Panc1 (cell line): ENCODE measurements at regions not wholly inside any gene's neighbourhood (a gene's known extent, or its start where the extent isn't known, plus 50 kb on each side); places are given as distances from the start of the nearest gene placed in this dataset.

Experiments
- ATAC-seq: fragments of 200-7000 bp; cut with Tn5 transposase; 2 replicates; pipeline ENCODE4 v1.9.1; 2020; ENCODE audit warnings: mild to moderate bottlenecking, moderate library complexity
- BruUV-seq: library from RNA; stranded (reverse); fragments of 400-500 nt; replicated peaks from 2 replicates; lab custom pipeline; 2021; lab: Mats Ljungman, UMichigan
- CTCF ChIA-PET: fragments of 300-600 bp; sonication (Branson Sonifier 250); formaldehyde crosslinking; loops from one replicate; lab custom pipeline; 2022; ENCODE audit warnings: antibody characterized with exemption; lab: Charles Lee
- POLR2A ChIA-PET: fragments of 300-600 bp; sonication (Branson Sonifier 250); formaldehyde crosslinking; loops from one replicate; lab custom pipeline; 2022; ENCODE audit warnings: antibody characterized with exemption; lab: Charles Lee
- DNase-seq: peaks from one replicate; pipeline ENCODE4 v3.0.0-alpha.2; 2010; ENCODE audit warnings: low read depth, low spot score
- H3K27ac ChIP-seq: 2 replicates; pipeline ENCODE4 v1.5.1; 2011; ENCODE audit warnings: mild to moderate bottlenecking, low read length, inconsistent platforms
- H3K27me3 ChIP-seq: fragments of 200-500 bp; sonication (Bioruptor generic); 2 replicates; pipeline ENCODE4 v1.6.0; 2014; ENCODE audit warnings: low read length, inconsistent platforms; ENCODE audit not compliant: control insufficient read depth, insufficient read depth
- H3K36me3 ChIP-seq: fragments of 200-500 bp; sonication (Bioruptor generic); 2 replicates; pipeline ENCODE4 v1.5.1; 2014; ENCODE audit warnings: inconsistent platforms, mild to moderate bottlenecking, low read length, moderate library complexity; ENCODE audit not compliant: control insufficient read depth, insufficient read depth
- H3K4me1 ChIP-seq: 2 replicates; pipeline ENCODE4 v1.5.1; 2011; ENCODE audit warnings: inconsistent platforms, mild to moderate bottlenecking, low read length, moderate library complexity; ENCODE audit not compliant: control insufficient read depth, insufficient read depth
- H3K4me3 ChIP-seq, 2 experiments: 2 replicates each; pipeline ENCODE4 v1.5.1; 2011 to 2012; ENCODE audit warnings: low read depth in 2 of 2, low read length in 2 of 2, mild to moderate bottlenecking in 2 of 2, inconsistent platforms in 1 of 2, moderate library complexity in 1 of 2
- H3K9me3 ChIP-seq: fragments of 200-500 bp; sonication (Bioruptor generic); 2 replicates; pipeline ENCODE4 v1.5.1; 2014; ENCODE audit warnings: low read depth, mild to moderate bottlenecking, inconsistent platforms, low read length, moderate library complexity; ENCODE audit not compliant: control insufficient read depth, insufficient read depth
- POLR2AphosphoS5 ChIP-seq: IDR thresholded peaks from 2 replicates; pipeline ENCODE4 v1.6.1; 2012; ENCODE audit warnings: mild to moderate bottlenecking, low read depth, low read length, moderate library complexity
- SIN3A ChIP-seq: IDR thresholded peaks from 2 replicates; pipeline ENCODE4 v1.6.1; 2012; ENCODE audit warnings: low read depth, mild to moderate bottlenecking, low read length, moderate library complexity, borderline replicate concordance; ENCODE audit not compliant: insufficient read depth
- TCF7L2 ChIP-seq: IDR thresholded peaks from 2 replicates; pipeline ENCODE4 v1.6.1; 2011; ENCODE audit warnings: mild to moderate bottlenecking, low read depth, low read length, inconsistent platforms
- in situ Hi-C: cut with HindIII; loops from 2 replicates; pipeline ENCODE4 v1.10.0; 2016; ENCODE audit warnings: low sequenced_read_pairs, low pct_unique_long_range_greater_than_20kb
- intact Hi-C: fragments of 100-400 bp; cut with micrococcal nuclease; formaldehyde crosslinking; loops from one replicate; pipeline ENCODE4 v1.10.0; 2022; ENCODE audit not compliant: unreplicated experiment
- TF ChIP-seq, protein P1 (sequence below), 2 experiments: IDR thresholded peaks; 2 replicates each; pipeline ENCODE4 v1.6.1; 2011 to 2012; ENCODE audit warnings: low read depth in 2 of 2, control low read depth in 1 of 2, low read length in 1 of 2, mild to moderate bottlenecking in 1 of 2, moderate library complexity in 1 of 2; ENCODE audit not compliant: insufficient read depth in 1 of 2
- TF ChIP-seq, protein P2 (sequence below): fragments of 450-650 bp; IDR thresholded peaks from 2 replicates; pipeline ENCODE4 v1.5.1; 2017; ENCODE audit warnings: mild to moderate bottlenecking

DNA sequence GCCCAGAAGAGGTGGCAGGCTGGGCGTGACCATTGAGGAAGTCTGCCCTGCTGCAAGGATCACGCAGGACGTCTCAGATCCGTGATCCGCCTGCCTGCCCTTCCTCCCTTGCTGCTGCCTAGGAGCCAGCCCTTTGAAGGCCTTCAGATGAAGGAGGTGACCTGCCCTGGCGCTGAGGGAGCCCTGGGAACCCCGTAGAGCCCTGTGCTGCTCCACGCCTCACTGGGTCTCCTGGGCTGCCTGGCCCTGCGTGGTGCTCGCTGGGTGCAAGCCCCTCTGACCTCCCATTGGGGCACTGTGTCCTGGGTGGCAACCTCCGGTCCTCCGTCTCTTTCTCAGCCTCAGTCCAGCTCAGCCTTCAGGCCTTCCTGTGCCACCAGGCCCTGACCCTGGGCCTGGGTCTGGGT lies 295.3 kb upstream of the IRX4 start:
- Histone ChIP-seq H3K27ac (no peak overlapping the region), H3K4me3 (no peak overlapping the region), H3K36me3 (no peaks in the 10 kb centered on the region), H3K27me3 (peaks cover 4% of the 10 kb centered on the region; the same call in 1 of the 2 replicates), H3K9me3 (no peaks in the 10 kb centered on the region), H3K4me1 (no peaks in the 10 kb centered on the region)
- no TSS peak for BruUV-seq
- in situ Hi-C loops: no loop called here
- no peak for ATAC-seq
- TF ChIP-seq, protein P1, sequence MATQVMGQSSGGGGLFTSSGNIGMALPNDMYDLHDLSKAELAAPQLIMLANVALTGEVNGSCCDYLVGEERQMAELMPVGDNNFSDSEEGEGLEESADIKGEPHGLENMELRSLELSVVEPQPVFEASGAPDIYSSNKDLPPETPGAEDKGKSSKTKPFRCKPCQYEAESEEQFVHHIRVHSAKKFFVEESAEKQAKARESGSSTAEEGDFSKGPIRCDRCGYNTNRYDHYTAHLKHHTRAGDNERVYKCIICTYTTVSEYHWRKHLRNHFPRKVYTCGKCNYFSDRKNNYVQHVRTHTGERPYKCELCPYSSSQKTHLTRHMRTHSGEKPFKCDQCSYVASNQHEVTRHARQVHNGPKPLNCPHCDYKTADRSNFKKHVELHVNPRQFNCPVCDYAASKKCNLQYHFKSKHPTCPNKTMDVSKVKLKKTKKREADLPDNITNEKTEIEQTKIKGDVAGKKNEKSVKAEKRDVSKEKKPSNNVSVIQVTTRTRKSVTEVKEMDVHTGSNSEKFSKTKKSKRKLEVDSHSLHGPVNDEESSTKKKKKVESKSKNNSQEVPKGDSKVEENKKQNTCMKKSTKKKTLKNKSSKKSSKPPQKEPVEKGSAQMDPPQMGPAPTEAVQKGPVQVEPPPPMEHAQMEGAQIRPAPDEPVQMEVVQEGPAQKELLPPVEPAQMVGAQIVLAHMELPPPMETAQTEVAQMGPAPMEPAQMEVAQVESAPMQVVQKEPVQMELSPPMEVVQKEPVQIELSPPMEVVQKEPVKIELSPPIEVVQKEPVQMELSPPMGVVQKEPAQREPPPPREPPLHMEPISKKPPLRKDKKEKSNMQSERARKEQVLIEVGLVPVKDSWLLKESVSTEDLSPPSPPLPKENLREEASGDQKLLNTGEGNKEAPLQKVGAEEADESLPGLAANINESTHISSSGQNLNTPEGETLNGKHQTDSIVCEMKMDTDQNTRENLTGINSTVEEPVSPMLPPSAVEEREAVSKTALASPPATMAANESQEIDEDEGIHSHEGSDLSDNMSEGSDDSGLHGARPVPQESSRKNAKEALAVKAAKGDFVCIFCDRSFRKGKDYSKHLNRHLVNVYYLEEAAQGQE (IDR thresholded peaks at IDR 0.05; ENCODE audit: insufficient read depth in 1 of 2, low read depth in 2 of 2, low read length in 1 of 2): no peak
- no peak for TF ChIP-seq TCF7L2
- TF ChIP-seq POLR2AphosphoS5: no peak
- TF ChIP-seq, protein P2, sequence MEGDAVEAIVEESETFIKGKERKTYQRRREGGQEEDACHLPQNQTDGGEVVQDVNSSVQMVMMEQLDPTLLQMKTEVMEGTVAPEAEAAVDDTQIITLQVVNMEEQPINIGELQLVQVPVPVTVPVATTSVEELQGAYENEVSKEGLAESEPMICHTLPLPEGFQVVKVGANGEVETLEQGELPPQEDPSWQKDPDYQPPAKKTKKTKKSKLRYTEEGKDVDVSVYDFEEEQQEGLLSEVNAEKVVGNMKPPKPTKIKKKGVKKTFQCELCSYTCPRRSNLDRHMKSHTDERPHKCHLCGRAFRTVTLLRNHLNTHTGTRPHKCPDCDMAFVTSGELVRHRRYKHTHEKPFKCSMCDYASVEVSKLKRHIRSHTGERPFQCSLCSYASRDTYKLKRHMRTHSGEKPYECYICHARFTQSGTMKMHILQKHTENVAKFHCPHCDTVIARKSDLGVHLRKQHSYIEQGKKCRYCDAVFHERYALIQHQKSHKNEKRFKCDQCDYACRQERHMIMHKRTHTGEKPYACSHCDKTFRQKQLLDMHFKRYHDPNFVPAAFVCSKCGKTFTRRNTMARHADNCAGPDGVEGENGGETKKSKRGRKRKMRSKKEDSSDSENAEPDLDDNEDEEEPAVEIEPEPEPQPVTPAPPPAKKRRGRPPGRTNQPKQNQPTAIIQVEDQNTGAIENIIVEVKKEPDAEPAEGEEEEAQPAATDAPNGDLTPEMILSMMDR: no peak
- TF ChIP-seq SIN3A: no peak
- DNase-seq: no peak
- intact Hi-C loops: no loop called here
- CTCF ChIA-PET: no interaction called here
- POLR2A ChIA-PET: no interaction called here

DNA sequence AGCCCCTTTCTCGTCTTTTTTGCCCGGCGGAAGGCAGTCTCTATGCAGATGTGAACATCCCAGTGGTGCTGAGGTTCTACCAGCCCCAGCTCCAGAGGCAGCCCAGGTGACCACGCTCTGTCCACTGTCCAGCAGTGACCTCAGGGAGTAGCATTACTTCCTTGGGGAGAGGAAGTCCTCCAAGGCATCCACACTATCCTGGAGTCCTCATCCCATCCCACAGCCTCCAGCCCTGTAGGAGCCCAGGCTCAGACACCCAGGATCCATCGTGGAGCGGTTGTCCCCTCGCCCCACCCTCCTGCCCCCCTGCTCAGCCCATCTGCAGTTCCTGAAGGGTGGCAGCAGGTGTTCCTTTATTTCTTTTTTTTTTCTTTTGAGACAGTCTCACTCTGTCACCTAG lies 294.5 kb upstream of the IRX4 start:
- TF ChIP-seq, protein P1 (IDR thresholded peaks at IDR 0.05; ENCODE audit: insufficient read depth in 1 of 2, low read depth in 2 of 2, low read length in 1 of 2): no peak
- ChIA-PET CTCF (no interaction called here), POLR2A (no interaction called here)
- in situ Hi-C loops: no loop called here
- Histone ChIP-seq H3K4me1 (no peaks in the 10 kb centered on the region), H3K9me3 (no peaks in the 10 kb centered on the region), H3K27ac (no peak overlapping the region), H3K4me3 (no peak overlapping the region), H3K36me3 (no peaks in the 10 kb centered on the region), H3K27me3 (peaks cover 4% of the 10 kb centered on the region; the same call in 1 of the 2 replicates)
- ATAC-seq (no peak), DNase-seq (no peak)
- no TSS peak for BruUV-seq
- intact Hi-C loops: no loop called here
